ENCODE measurements at regions not wholly inside any gene's neighbourhood (a gene's known extent, or its start where the extent isn't known, plus 50 kb on each side); places are given as distances from the start of the nearest gene placed in this dataset.
"Not testable (repeated sequence)": the region's sequence is repeated elsewhere in the genome, so short reads cannot be mapped to it uniquely, and the experiment has no call there.

DNA sequence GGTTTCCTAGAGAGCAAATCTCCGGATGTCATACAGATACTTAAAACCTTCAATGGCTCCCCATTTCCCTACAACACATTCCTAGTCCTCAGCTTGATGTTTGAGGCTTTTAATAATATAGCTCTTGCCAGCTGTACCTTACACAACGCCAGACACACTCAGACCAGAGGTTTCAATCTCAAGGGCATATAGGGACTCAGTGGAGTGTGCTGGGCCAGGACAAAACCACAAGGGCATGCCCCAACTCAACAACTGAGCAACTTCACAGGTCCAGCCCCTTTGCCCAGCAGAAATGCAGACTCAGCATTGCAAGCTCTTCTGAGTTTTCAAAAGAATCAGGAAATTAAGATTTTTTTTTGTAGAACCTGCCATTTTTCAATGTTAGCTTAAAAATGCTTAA, 235.5 kb downstream of the NPIPA8 start:
- in situ Hi-C loops (cut with HindIII; ENCODE audit: low sequenced_read_pairs): not testable (repeated sequence)

DNA sequence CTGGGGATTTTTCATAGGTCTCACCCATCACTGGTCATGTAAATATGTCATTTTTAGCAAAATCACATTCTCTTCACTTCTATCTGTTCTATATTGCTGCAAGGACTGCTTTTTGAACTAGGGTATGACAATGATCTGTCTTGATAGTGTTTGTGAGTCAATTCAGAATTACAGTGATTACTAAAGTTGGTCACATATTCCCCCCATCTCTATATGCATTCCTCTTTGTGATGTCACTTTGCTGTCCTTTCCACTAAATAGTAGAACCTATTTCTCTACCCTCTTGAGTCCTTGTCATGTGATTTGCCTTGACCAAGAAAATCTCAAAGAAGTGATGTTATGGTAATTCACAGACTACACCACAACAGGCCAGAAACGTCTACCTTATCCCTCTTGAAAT, 243.9 kb downstream of the NPIPA8 start:
- H3K4me3 ChIP-seq (ENCODE audit: low read depth, low read length); DNase-seq (ENCODE audit: low read depth); in situ Hi-C loops (cut with HindIII; ENCODE audit: low sequenced_read_pairs): not testable (repeated sequence)

More for the DNA sequence above, 235.5 kb downstream of the NPIPA8 start:
- H3K4me3 ChIP-seq (ENCODE audit: low read depth, low read length); DNase-seq (ENCODE audit: low read depth): not testable (repeated sequence)

GRCh38 chr16:18080658-18081363, 255.7 kb downstream of the NPIPA8 start:
- in situ Hi-C loops (cut with HindIII; ENCODE audit: low sequenced_read_pairs); H3K4me3 ChIP-seq (ENCODE audit: low read depth, low read length); DNase-seq (ENCODE audit: low read depth): not testable (repeated sequence)

DNA sequence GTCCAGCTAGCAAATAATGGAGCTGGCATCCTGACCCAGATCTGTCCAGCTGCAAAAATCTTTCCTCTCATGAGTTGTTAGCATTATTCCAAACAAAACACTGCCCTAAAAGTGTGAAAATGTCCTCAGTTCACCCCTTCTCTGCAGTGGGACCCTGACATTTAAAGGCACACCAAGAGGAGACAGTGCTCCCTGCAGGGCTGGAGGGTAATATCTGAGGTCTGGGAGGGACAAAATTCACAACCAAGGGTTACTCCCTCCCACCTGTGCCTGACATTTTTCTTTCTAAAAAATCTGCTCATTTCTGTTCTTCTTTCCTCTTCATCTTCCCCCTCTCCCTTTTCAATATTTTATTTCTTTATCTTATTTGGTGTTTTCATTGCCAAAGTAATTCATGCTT, 258.6 kb downstream of the NPIPA8 start:
- H3K4me3 ChIP-seq (ENCODE audit: low read depth, low read length); DNase-seq (ENCODE audit: low read depth); in situ Hi-C loops (cut with HindIII; ENCODE audit: low sequenced_read_pairs): not testable (repeated sequence)

DNA sequence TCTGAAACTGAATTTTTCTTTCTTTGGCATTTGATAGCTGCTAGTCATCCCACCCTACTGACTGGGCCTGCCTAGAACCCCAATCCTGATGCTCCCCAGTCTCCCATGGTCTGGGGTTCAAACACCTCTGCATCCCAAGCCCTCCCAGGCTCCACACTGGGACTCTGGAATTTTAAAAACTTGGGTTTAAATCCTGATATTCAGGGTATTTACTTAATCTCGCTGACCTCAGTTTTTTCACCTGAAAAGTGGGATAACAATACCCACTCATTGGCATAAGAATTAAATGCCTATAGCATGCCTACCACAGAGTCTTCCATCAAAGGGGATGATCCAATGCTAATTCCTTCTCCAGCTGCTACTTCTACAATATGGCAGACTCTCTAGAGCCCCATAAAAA, 264.4 kb downstream of the NPIPA8 start:
- no peak overlapping the region for H3K4me3 ChIP-seq (ENCODE audit: low read depth, low read length)
- TF ChIP-seq CTCF (IDR thresholded peaks at IDR 0.05; ENCODE audit: low read depth, low read length, missing control alignments): no peak
- in situ Hi-C loops (cut with HindIII; ENCODE audit: low sequenced_read_pairs): no loop called here
- DNase-seq (ENCODE audit: low read depth): no peak

- in situ Hi-C loops (cut with HindIII; ENCODE audit: low sequenced_read_pairs): no loop called here
- no peak for TF ChIP-seq CTCF (IDR thresholded peaks at IDR 0.05; ENCODE audit: low read depth, low read length, missing control alignments)
- DNase-seq (ENCODE audit: low read depth): no peak
- no peak overlapping the region for H3K4me3 ChIP-seq (ENCODE audit: low read depth, low read length)
These were observed 266.9 kb downstream of the NPIPA8 start for GRCh38 chr16:18069683-18070082.

DNA sequence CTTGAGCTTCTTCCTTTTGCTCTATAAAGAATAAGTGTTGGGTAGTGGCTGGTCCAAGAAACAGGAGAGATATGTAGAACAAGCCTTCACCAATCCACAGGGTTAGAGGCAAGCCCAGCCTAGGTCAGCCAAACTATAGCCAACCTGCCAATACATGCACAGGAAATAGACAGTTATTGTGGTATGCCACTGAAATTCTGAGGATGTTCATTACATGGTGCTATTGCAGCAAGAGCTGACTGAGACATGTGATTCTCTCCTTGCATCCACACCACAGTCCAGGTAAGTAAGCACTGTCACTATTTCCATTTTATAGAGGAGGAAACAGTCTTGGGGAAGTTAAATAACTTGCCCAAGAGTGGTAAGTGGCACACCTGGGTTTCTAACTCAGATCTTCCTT, 268.1 kb downstream of the NPIPA8 start:
- in situ Hi-C loops (cut with HindIII; ENCODE audit: low sequenced_read_pairs): no loop called here
- H3K4me3 ChIP-seq (ENCODE audit: low read depth, low read length): no peak overlapping the region
- TF ChIP-seq CTCF (IDR thresholded peaks at IDR 0.05; ENCODE audit: low read depth, low read length, missing control alignments): no peak
- DNase-seq (ENCODE audit: low read depth): no peak

DNA sequence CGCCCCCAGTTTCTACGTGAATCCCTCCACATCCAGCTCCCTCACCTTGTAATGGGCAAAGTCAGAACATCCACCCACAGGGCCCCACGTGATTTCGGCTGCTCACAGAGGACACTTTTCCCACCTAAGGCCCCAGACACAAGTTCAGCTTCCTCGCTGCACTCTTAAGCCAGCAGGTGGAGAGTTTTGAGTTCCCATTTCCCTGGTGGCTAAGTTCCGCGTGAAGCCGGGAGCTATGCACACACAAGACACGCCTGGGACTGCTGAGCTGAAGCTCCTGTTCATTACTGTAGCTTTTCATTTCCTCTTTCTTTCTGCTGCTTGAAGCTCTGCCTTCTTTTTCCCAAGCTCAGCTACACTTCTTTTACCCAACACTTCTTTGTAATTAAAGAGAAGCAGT, 273.8 kb downstream of the NPIPA8 start:
- H3K4me3 ChIP-seq (ENCODE audit: low read depth, low read length): no peak overlapping the region
- no peak for TF ChIP-seq CTCF (IDR thresholded peaks at IDR 0.05; ENCODE audit: low read depth, low read length, missing control alignments)
- no peak for DNase-seq (ENCODE audit: low read depth)
- in situ Hi-C loops (cut with HindIII; ENCODE audit: low sequenced_read_pairs): no loop called here

- no peak for DNase-seq (ENCODE audit: low read depth)
- no peak overlapping the region for H3K4me3 ChIP-seq (ENCODE audit: low read depth, low read length)
- TF ChIP-seq CTCF (IDR thresholded peaks at IDR 0.05; ENCODE audit: low read depth, low read length, missing control alignments): no peak
- in situ Hi-C loops (cut with HindIII; ENCODE audit: low sequenced_read_pairs): no loop called here
These were observed 276.2 kb downstream of the NPIPA8 start for GRCh38 chr16:18060351-18060750.

All from astrocyte of the cerebellum (primary cell).